GM12891 (cell line): ENCODE measurements at regions not wholly inside any gene's neighbourhood (a gene's known extent, or its start where the extent isn't known, plus 50 kb on each side); places are given as distances from the start of the nearest gene placed in this dataset.

Experiments used
- DNase-seq: peaks from one replicate; pipeline ENCODE4 v3.0.0; 2011; ENCODE audit warnings: low spot score; ENCODE audit not compliant: insufficient read length
- FAIRE-seq: peaks from 2 replicates; lab custom pipeline; 2011; peaks lifted over from hg19 to GRCh38; lab: Jason Lieb, UNC
- PAX5 ChIP-seq: IDR thresholded peaks from 2 replicates; pipeline ENCODE4 v1.6.1; 2011; ENCODE audit warnings: low read length, moderate library complexity, mild to moderate bottlenecking; ENCODE audit not compliant: insufficient read depth, severe bottlenecking
- POLR2A ChIP-seq: IDR thresholded peaks from 2 replicates; pipeline ENCODE4 v1.6.1; 2011; ENCODE audit warnings: low read depth, low read length, control low read depth
- POLR2AphosphoS5 ChIP-seq: IDR thresholded peaks from 2 replicates; pipeline ENCODE4 v1.6.1; 2011; ENCODE audit warnings: low read depth, low read length, control low read depth
- POU2F2 ChIP-seq: IDR thresholded peaks from 2 replicates; pipeline ENCODE4 v1.6.1; 2011; ENCODE audit warnings: low read depth, mild to moderate bottlenecking, control low read depth, low read length, moderate library complexity
- SPI1 ChIP-seq: IDR thresholded peaks from 2 replicates; pipeline ENCODE4 v1.6.1; 2011; ENCODE audit warnings: low read depth, low read length, control low read depth
- TAF1 ChIP-seq: IDR thresholded peaks from 2 replicates; pipeline ENCODE4 v1.6.1; 2011; ENCODE audit warnings: low read depth, low read length, control low read depth

DNA sequence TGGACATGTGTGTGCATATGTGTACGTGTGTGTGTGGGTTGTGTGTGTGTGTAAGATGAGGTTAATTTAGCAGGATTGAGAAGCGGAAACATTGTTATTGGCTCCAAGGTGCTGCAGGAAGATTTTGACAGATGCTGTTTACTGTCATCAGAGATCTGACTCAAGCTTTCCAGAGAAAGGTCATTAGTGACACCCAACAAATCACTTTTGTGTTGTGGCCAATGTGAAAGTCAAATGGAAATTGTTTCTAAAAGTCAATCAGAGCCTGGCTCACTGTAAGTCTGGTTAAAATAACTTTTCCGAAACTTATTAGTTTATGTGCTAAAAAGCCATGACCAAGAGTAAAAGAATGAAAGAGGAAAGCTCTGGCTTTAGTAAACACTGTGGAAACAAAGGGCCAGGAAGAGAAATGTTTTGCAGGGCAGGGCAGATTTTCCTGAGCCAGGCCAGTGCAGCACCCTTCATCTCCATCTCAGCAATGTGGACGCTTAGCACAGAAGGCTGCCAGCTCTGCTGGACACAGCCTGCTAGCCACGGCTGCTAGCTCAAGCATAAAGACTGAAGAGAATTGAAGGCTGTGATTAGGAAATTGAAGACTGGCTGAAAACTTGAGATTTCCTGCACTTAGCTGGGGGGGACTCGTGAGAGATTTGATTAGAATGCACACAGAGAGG is 235.8 kb downstream of the NEDD1 start:
- FAIRE-seq: no peak
- TF ChIP-seq PAX5 (no peak), TAF1 (no peak), SPI1 (no peak), POLR2AphosphoS5 (no peak)
- no peak for DNase-seq

DNA sequence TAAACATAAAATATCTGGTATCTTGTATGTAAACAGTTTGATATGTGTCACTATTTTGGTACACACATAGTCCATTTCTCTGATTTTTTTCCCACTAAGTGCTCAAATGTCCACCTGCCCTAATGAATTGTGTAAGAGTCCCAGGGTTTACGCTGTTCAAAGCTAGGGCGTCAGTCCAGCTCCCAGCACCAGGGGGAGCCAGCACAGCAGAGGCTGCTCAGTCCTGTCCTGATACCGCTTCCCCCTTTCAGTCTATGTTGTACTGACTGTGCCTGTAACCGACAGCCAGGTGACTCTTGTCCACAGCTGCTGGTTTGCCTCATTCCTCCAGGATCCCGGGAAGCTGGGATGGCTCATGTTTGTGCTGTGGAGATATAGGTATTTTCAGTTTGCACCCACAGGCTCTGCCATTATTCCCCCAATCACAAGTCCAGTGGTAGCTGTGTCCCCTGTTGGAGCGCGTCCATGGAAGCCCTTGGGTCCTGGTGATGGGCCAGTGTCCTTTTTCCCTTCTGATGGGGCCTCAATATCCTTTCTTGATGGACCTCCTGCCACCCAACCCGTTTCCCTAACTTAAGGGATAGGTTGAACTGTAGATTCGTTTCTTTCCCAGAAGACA is 242.0 kb downstream of the NEDD1 start:
- TF ChIP-seq POLR2AphosphoS5: no peak
- TF ChIP-seq SPI1: peak; percentile 66
- DNase-seq: peak; percentile 35
- FAIRE-seq: peak; percentile 84

DNA sequence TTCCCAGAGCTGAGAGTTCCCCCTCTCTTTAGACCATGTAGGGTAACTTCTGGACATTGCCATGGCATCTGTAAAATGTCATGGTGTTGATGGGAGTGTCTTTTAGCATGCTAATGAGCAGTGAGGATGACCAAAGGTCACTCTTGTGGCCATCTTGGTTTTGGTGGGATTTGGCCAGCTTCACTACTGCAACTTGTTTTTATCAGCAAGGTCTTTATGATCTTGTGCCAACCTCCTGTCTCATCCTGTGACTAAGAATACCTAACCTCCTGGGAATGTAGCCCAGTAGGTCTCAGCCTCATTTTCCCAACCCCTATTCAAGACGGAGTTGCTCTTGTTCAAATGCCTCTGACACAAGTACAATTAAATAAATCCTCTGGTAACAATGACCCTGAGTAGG is 244.4 kb downstream of the NEDD1 start:
- no peak for TF ChIP-seq SPI1
- no peak for TF ChIP-seq POLR2A
- TF ChIP-seq PAX5: no peak
- TF ChIP-seq TAF1: no peak
- no peak for TF ChIP-seq POLR2AphosphoS5
- TF ChIP-seq POU2F2: no peak
- FAIRE-seq (no peak), DNase-seq (no peak)

DNA sequence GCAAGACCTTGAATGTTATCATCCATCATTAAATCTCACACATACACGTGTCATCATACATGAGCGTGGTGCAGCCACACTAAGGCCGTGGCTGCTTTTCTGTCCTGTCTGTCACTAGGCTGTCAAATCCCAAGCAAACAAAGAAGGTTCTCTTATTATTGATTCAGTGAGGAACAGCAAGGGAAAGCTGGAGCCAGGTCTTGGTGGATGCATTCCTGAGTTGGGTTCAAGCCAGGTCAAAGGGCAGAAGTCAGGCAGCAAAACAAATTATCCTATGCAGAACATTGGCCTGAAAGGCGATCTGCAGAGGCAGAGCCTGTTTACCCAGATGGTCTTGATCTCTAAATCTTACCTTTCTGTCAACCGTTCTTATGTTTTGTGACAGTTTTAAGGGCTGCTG is 252.3 kb downstream of the NEDD1 start:
- DNase-seq (no peak), FAIRE-seq (no peak)
- no peak for TF ChIP-seq SPI1
- TF ChIP-seq TAF1: no peak
- TF ChIP-seq POU2F2: no peak
- TF ChIP-seq POLR2A: no peak
- no peak for TF ChIP-seq POLR2AphosphoS5
- no peak for TF ChIP-seq PAX5

DNA sequence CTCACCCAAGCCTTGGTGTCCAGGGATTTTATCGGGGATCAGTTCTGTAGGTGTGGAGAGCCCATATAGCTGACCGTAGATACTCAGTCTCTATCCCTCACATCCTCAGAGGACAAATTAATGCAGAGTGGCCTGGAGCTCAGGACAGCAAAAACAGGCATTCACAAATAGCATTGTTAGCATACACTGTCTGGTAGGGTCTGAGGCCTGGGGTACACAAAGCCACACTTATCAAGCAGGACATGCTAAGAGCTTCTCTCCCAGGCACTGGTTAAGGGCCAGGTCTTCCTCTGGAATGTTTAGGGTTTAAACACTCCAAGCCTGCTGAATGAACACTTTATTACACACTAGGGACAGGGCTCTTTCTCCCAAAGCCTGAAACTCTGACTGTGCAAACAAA is 253.2 kb downstream of the NEDD1 start:
- TF ChIP-seq POU2F2 (no peak), TAF1 (no peak), POLR2A (no peak), POLR2AphosphoS5 (no peak), PAX5 (no peak), SPI1 (no peak)
- DNase-seq: no peak
- no peak for FAIRE-seq

DNA sequence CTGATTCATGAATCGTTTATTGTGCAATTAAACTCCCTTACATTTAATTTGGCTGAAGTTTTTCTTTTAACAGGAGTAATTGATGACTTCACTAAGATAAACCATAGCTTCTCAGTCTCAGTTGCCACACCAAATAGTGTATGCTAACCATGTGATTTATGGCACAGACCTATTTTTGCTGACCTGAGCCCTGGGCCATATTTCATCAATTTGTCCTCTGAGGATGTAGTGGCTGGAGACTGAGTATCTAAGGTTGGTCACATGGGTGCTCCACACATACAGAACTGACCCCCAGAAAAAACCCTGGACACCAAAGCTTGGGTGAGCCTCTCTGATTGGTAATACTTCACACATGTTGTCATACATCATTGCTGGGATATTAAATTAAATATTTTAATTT is 255.1 kb downstream of the NEDD1 start:
- TF ChIP-seq POLR2A: no peak
- no peak for TF ChIP-seq PAX5
- no peak for TF ChIP-seq SPI1
- no peak for TF ChIP-seq POU2F2
- no peak for TF ChIP-seq TAF1
- TF ChIP-seq POLR2AphosphoS5: no peak
- DNase-seq (no peak), FAIRE-seq (no peak)

DNA sequence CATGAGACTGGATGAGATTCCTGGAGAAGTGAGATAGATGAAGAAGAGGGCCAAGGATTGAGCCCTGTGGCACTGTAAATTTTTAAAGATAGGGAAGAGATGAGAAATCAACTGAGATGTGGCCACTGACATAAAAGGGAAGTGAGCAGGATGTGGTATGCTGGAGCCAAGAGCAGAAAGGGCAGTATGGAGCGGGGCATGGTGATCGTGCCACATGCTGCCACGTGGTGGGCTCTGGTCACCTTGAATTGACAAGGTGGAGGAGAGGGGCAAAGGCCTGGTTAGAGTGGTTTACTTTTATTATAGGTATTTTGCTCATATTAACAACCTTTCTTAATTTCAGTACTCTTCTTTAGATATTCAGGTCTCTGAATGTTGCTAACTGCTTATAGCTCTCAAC is 257.9 kb downstream of the NEDD1 start:
- FAIRE-seq (no peak), DNase-seq (no peak)
- TF ChIP-seq PAX5: no peak
- TF ChIP-seq SPI1: peak; percentile 48
- no peak for TF ChIP-seq POLR2AphosphoS5

DNA sequence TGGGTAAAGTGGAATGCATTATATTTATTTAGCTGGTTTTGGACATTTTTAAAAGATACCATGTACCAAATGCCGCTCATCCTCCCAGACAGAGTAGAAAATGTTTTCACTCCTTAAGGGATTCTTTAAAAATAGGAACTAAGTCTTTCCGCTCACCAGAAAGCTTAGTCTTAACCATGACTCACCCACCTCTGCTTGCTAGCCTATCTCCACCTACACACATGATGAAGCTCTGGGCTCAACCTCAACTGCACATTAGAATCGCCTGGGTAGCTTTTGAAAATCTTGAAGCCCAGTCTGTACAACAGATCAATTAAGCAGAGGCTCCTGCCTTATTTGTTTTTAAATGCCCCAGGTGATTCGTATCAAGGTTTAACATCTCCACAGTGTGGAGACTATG is 260.5 kb downstream of the NEDD1 start:
- DNase-seq: no peak
- FAIRE-seq: no peak
- no peak for TF ChIP-seq POLR2A
- no peak for TF ChIP-seq TAF1
- no peak for TF ChIP-seq POU2F2
- TF ChIP-seq PAX5: no peak
- no peak for TF ChIP-seq SPI1
- TF ChIP-seq POLR2AphosphoS5: no peak

DNA sequence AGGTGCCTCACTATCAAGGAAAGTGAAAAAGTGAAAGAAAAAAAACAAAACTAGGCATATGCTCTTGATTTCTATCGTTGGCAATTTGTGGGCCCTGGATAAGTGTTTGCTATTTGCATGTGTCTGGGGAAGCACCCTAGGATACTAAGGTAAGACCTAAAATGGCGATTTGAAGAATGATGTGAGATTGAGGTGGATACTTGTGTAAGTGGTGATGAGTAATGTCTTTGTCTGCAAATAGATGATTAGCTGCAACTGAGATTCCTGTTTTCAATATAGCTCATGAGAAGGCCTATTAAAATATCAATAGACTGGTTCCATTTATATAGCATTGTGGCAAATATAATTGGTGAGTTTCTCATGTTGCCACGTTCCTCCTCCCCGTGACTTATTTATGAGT is 261.7 kb downstream of the NEDD1 start:
- TF ChIP-seq POU2F2 (no peak), POLR2AphosphoS5 (0 out of 2 replicates have a peak, but pooled peaks have one; percentile 42), POLR2A (0 out of 2 replicates have a peak, but pooled peaks have one; percentile 54)
- FAIRE-seq (no peak), DNase-seq (no peak)
